NK-92 (cell line): ENCODE measurements at regions not wholly inside any gene's neighbourhood (a gene's known extent, or its start where the extent isn't known, plus 50 kb on each side); places are given as distances from the start of the nearest gene placed in this dataset.

Experiments used
- DNase-seq: peaks from one replicate; lab custom pipeline; 2025; ENCODE audit not compliant: unreplicated experiment; lab: John Stamatoyannopoulos, UW

DNA sequence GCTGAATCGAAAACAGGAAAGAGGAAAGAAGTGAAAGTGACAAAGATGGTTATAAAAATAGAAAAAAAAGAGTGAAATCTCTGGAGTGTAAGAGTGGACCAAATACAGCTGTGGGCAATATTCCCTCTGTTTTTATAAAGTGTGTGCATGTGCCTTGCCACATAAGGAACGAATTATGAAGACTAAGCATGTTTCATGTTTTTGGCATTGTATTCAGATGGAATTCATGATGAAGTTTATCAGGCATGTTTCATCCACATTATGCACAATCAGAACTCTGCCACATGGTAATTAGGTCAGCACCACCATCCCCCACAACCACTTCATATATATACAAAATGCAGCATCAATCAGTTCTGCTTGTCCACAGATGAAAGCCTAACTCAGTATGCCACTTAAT lies 348.0 kb downstream of the ZNF608 start:
- DNase-seq: no peak

GRCh38 chr5:124397317-124397716 lies 349.1 kb downstream of the ZNF608 start:
- no peak for DNase-seq

GRCh38 chr5:124395926-124396325 lies 350.5 kb downstream of the ZNF608 start:
- DNase-seq: no peak

DNA sequence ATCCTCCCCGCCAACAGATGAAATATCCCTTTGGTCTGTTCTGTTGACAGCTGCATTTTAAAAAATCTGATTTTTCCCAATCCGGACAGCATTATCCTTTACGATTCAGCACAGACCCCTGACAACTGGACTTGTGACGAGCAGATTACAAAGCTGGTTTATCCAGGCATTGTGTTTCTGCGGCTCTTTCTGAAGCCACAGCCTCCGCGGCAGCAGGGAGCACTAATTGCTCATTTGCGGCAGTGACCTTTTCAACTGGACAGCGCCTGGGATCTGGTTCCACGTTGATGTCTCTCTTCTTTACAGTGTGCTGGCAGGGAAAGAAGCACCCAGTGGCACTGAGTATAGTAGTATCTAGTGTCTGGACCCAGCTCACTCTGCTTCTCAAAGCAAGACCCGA lies 351.2 kb downstream of the ZNF608 start:
- no peak for DNase-seq

- no peak for DNase-seq
Measured at GRCh38 chr5:124394700-124395245, 351.7 kb downstream of the ZNF608 start.

DNA sequence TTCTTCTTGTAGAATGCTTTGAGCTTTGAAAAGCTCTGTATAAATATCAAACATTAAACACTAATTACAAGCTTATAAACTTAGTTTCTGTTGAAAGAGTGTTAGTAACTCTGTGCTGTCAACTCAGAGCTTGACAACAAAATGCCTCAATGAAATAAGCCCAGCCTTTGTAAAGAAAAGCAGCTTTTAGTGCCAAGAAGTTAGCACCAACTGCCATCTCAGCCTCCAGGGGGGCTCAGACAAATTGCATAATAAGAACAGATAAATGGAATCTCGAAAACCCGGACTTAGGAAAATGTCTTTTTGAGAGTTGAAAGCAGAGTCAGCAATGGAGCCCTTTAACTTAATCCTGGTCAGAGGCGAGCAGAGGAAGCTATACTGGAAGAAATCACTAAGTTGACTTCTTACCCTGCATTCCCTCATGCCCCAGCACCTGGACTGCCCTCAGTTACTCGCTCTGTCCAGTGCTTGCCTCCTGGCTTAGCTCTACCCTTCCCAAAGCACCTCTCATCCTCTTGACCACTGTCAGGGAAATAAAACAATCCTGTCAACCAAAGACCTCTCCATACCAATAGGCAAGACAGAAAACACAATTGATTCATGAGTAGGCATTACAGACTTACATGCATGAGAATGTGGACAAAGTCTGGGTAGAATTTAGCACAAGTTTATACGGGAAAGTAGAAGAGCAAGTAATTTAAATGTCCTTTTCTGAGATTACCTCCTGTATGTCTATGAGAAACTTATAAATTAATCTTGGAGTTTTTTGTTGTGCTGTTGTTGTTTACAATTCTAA lies 352.7 kb downstream of the ZNF608 start:
- DNase-seq: no peak

GRCh38 chr5:124383693-124384092 lies 362.7 kb downstream of the ZNF608 start:
- no peak for DNase-seq

GRCh38 chr5:124377386-124377785 lies 369.1 kb downstream of the ZNF608 start:
- DNase-seq: no peak

- no peak for DNase-seq
Measured at GRCh38 chr5:124373883-124374282, 372.6 kb downstream of the ZNF608 start.

GRCh38 chr5:124372457-124372856 lies 374.0 kb downstream of the ZNF608 start:
- no peak for DNase-seq

DNA sequence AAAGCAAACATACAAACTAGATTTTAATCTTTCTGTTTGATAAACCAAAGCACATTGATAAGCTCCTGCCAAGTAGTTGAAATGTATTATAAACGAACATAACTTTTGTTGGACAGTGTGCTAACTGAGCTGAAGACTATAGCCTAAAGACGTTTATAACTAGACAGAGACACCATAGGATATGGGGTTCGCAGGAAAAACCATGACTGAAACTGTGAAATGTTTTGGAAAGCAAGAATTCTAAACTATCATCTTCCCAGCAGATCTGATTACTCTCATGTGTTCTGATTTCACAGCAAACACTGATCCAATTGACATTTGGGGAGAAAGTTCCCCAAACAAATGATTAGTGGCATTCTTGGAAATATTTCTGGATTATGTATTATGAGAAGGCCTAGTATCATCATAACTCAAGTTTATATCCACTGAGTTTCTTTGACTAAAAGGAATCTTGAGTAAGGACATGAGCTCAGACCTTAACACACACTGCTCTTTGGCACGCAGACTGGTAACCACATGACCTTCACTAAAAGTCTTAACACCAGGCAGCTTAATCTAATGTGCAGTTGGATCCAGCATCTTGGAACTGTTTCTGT lies 375.2 kb downstream of the ZNF608 start:
- DNase-seq: no peak

GRCh38 chr5:124370601-124371000 lies 375.8 kb downstream of the ZNF608 start:
- no peak for DNase-seq

GRCh38 chr5:124365361-124365801 lies 381.1 kb downstream of the ZNF608 start:
- no peak for DNase-seq

GRCh38 chr5:124355928-124356327 lies 390.5 kb downstream of the ZNF608 start:
- no peak for DNase-seq

GRCh38 chr5:124353016-124353415 lies 393.4 kb downstream of the ZNF608 start:
- no peak for DNase-seq

GRCh38 chr5:124352312-124352711 lies 394.1 kb downstream of the ZNF608 start:
- no peak for DNase-seq

DNA sequence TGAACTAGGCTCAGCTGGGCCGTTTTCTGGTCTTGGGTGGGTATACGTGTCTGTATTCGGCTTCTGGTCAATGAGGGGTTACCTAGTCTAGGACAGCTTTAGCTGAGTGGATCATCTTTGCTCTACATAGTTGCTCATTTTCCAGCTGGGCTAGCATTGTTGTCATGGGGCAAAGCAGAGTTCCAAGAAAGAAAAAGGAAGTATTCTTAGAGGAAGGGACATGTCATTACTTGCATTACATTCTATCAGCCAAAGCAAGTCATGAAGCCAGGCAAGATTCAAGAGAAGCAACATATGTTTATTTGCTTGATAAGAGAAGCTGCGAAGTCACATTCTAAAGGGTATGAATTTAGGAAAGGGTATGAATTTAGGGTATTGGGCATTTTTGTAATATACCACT lies 396.5 kb downstream of the ZNF608 start:
- DNase-seq: no peak

DNA sequence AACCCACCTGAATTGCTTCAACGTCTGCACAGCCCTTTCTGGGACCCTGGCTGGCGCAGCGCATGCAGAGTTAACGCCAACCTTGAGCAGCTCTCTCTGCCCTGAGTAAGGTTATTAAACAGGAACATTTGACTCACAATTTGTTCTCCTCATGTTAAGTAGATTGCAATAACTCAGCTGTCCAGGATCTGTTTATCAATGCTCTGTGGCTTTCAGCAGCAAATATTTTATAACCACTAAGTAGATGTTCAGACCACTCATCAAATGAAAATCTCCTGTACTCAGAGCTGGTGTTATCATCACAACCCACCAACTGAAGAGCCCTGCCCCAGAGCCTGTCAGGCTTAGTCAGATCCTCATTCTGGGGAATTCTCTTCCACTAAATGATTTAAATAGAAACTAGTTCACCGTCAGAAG lies 403.0 kb downstream of the ZNF608 start:
- DNase-seq: no peak

DNA sequence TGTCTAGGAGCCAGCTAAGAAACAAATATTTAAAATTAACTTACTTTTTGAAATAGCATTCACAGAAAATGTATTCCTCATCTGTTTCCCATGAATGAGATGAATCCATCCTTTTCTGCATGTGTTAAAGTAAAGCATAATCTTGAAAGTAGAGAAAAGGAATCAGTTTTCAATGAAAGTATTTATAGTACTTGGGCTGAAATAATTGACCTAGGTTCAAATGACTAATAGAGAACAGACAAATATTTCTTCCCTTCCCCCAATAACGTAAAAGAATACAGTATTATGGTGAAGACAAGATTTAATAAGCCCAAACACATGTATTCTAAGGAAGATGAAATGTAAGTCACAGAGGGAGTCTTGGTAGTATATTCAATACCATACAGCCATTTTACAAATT lies 403.5 kb downstream of the ZNF608 start:
- no peak for DNase-seq

GRCh38 chr5:124342584-124342983 lies 403.9 kb downstream of the ZNF608 start:
- no peak for DNase-seq

DNA sequence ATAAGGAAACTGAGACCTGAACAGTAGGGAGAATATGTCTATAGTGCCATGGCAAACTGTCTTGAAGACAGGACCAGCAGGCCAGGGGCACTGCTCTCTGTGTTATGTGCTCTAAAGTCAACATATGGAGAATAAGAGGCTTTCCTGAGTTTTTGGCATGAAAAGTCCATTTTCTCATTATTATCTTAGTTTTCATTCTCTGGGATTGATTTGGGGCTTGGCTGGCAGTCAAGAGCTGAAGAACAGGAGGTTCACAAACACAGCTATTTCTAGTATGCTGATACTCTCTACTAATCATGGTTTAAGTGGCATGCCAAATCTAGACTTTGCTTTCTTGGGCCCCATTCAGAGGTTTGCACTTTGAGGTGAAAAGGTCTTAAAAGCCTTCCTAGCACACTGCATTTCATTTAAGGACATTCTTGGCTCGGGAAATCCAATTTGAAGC lies 404.4 kb downstream of the ZNF608 start:
- DNase-seq: no peak
